CD4-positive, CD25-positive, alpha-beta regulatory T cell (primary cell): ENCODE measurements at regions not wholly inside any gene's neighbourhood (a gene's known extent, or its start where the extent isn't known, plus 50 kb on each side); places are given as distances from the start of the nearest gene placed in this dataset.

ENCODE experiments used
- ATAC-seq, 2 donors: fragments of 150-1000 bp; cut with Tn5 transposase; one replicate each; pipeline ENCODE4 v1.10.0; 2021; ENCODE audit warnings: low read depth in 2 of 2, moderate number of reproducible peaks in 2 of 2, moderate library complexity in 1 of 2
- DNase-seq, 3 donors: peaks; one replicate each; pipeline versions ENCODE4 v3.0.0 to v3.0.0-alpha.2; 2012 to 2022; ENCODE audit warnings: mixed read lengths in 1 of 3
- H3K27ac ChIP-seq: one replicate; pipeline ENCODE4 v1.7.0; 2013; ENCODE audit warnings: mild to moderate bottlenecking, low read length; ENCODE audit not compliant: insufficient read depth, poor library complexity, severe bottlenecking
- H3K27me3 ChIP-seq: one replicate; pipeline ENCODE4 v1.7.0; 2013; ENCODE audit warnings: low read length; ENCODE audit not compliant: control insufficient read depth, insufficient read depth
- H3K36me3 ChIP-seq: one replicate; pipeline ENCODE4 v1.7.0; 2013; ENCODE audit warnings: mild to moderate bottlenecking, low read length, moderate library complexity; ENCODE audit not compliant: control insufficient read depth, insufficient read depth
- H3K4me1 ChIP-seq: 2 replicates; pipeline ENCODE4 v1.7.0; 2013; ENCODE audit warnings: mild to moderate bottlenecking, low read length; ENCODE audit not compliant: insufficient read depth, control insufficient read depth, poor library complexity, severe bottlenecking
- H3K4me3 ChIP-seq: one replicate; pipeline ENCODE4 v1.7.0; 2013; ENCODE audit warnings: low read depth, mild to moderate bottlenecking, low read length, moderate library complexity
- H3K9me3 ChIP-seq, 2 experiments: 1 replicate in 1 of 2; 2 replicates in 1 of 2; pipeline ENCODE4 v1.7.0; 2013; ENCODE audit warnings: low read length in 2 of 2, mild to moderate bottlenecking in 1 of 2, moderate library complexity in 1 of 2; ENCODE audit not compliant: control insufficient read depth in 2 of 2
- H3K27ac Mint-ChIP-seq, 3 donors: one replicate each; pipeline ENCODE4 v1.8.0; 2020 to 2022; ENCODE audit warnings: mild to moderate bottlenecking in 3 of 3, mixed read lengths in 3 of 3, moderate library complexity in 2 of 3
- H3K27me3 Mint-ChIP-seq: one replicate; pipeline ENCODE4 v1.8.0; 2022; ENCODE audit warnings: mild to moderate bottlenecking, mixed read lengths
- H3K36me3 Mint-ChIP-seq: one replicate; pipeline ENCODE4 v1.8.0; 2020; ENCODE audit warnings: mixed read lengths
- H3K4me1 Mint-ChIP-seq, 4 donors: one replicate each; pipeline ENCODE4 v1.8.0; 2020 to 2022; ENCODE audit warnings: mixed read lengths in 4 of 4, mild to moderate bottlenecking in 1 of 4
- H3K4me3 Mint-ChIP-seq, 4 donors: one replicate each; pipeline ENCODE4 v1.8.0; 2020 to 2022; ENCODE audit warnings: mild to moderate bottlenecking in 4 of 4, mixed read lengths in 4 of 4, moderate library complexity in 3 of 4
- H3K9me3 Mint-ChIP-seq, 7 donors: one replicate each; pipeline ENCODE4 v1.8.0; 2020 to 2022; ENCODE audit warnings: mixed read lengths in 7 of 7, mild to moderate bottlenecking in 3 of 7, moderate library complexity in 2 of 7

- Mint-ChIP-seq H3K4me3 (no peak overlapping the region), H3K4me1 (no peaks in the 10 kb centered on the region), H3K9me3 (peaks cover 0 to 5% (median 2%) of the 10 kb centered on the region in 7 donors), H3K36me3 (no peaks in the 10 kb centered on the region), H3K27me3 (no peaks in the 10 kb centered on the region), H3K27ac (no peak overlapping the region)
- no peak overlapping the region for H3K27ac ChIP-seq
- no peaks in the 10 kb centered on the region for H3K9me3 ChIP-seq
- no peak overlapping the region for H3K4me3 ChIP-seq
- ATAC-seq (no peak), DNase-seq (no peak)
- H3K36me3 ChIP-seq = no peaks in the 10 kb centered on the region
- no peaks in the 10 kb centered on the region for H3K4me1 ChIP-seq
- no peaks in the 10 kb centered on the region for H3K27me3 ChIP-seq
Observed at GRCh38 chr15:87401973-87402372, 854.6 kb downstream of the NTRK3 start.

- H3K27me3 ChIP-seq = no peaks in the 10 kb centered on the region
- H3K36me3 Mint-ChIP-seq = no peaks in the 10 kb centered on the region
- H3K36me3 ChIP-seq = no peaks in the 10 kb centered on the region
- H3K4me3 ChIP-seq = no peak overlapping the region
- no peak overlapping the region for H3K27ac ChIP-seq
- no peaks in the 10 kb centered on the region for H3K9me3 ChIP-seq
- H3K4me3 Mint-ChIP-seq = no peak overlapping the region
- peaks cover 0 to 12% (median 3%) of the 10 kb centered on the region in 7 donors for H3K9me3 Mint-ChIP-seq
- H3K4me1 ChIP-seq = no peaks in the 10 kb centered on the region
- no peaks in the 10 kb centered on the region for H3K4me1 Mint-ChIP-seq
- DNase-seq (no peak), ATAC-seq (no peak)
- H3K27ac Mint-ChIP-seq = no peak overlapping the region
- no peaks in the 10 kb centered on the region for H3K27me3 Mint-ChIP-seq
Observed at GRCh38 chr15:87394676-87395075, 861.9 kb downstream of the NTRK3 start.

- ATAC-seq (no peak), DNase-seq (no peak)
- Mint-ChIP-seq H3K9me3 (peaks cover 0 to 6% (median 0%) of the 10 kb centered on the region in 7 donors), H3K4me1 (no peaks in the 10 kb centered on the region), H3K27me3 (no peaks in the 10 kb centered on the region), H3K36me3 (no peaks in the 10 kb centered on the region), H3K27ac (no peak overlapping the region), H3K4me3 (no peak overlapping the region)
- H3K4me1 ChIP-seq = no peaks in the 10 kb centered on the region
- H3K27me3 ChIP-seq = no peaks in the 10 kb centered on the region
- H3K36me3 ChIP-seq = no peaks in the 10 kb centered on the region
- no peak overlapping the region for H3K27ac ChIP-seq
- H3K4me3 ChIP-seq = no peak overlapping the region
- H3K9me3 ChIP-seq = no peaks in the 10 kb centered on the region
Observed at GRCh38 chr15:87387766-87388165, 868.8 kb downstream of the NTRK3 start.

GRCh38 chr15:87374339-87374738, 882.2 kb downstream of the NTRK3 start:
- H3K4me3 ChIP-seq = no peak overlapping the region
- no peak for ATAC-seq
- no peaks in the 10 kb centered on the region for H3K4me1 Mint-ChIP-seq

GRCh38 chr15:87369269-87369668, 887.3 kb downstream of the NTRK3 start:
- Mint-ChIP-seq H3K4me1 (no peaks in the 10 kb centered on the region), H3K4me3 (no peak overlapping the region), H3K36me3 (no peaks in the 10 kb centered on the region), H3K27me3 (no peaks in the 10 kb centered on the region), H3K27ac (no peak overlapping the region), H3K9me3 (peaks cover 0 to 15% (median 8%) of the 10 kb centered on the region in 7 donors)
- DNase-seq (no peak), ATAC-seq (no peak)
- H3K4me3 ChIP-seq = no peak overlapping the region
- H3K36me3 ChIP-seq = no peaks in the 10 kb centered on the region
- H3K4me1 ChIP-seq = no peaks in the 10 kb centered on the region
- no peaks in the 10 kb centered on the region for H3K9me3 ChIP-seq
- H3K27ac ChIP-seq = no peak overlapping the region
- H3K27me3 ChIP-seq = no peaks in the 10 kb centered on the region

More at GRCh38 chr15:87374339-87374738, 882.2 kb downstream of the NTRK3 start:
- H3K27me3 ChIP-seq = no peaks in the 10 kb centered on the region
- Mint-ChIP-seq H3K27ac (no peak overlapping the region), H3K27me3 (no peaks in the 10 kb centered on the region), H3K36me3 (no peaks in the 10 kb centered on the region), H3K9me3 (peaks cover 0 to 19% (median 8%) of the 10 kb centered on the region in 7 donors), H3K4me3 (no peak overlapping the region)
- H3K9me3 ChIP-seq = peaks cover 0 to 3% of the 10 kb centered on the region in 2 experiments
- no peaks in the 10 kb centered on the region for H3K36me3 ChIP-seq
- no peak overlapping the region for H3K27ac ChIP-seq
- no peaks in the 10 kb centered on the region for H3K4me1 ChIP-seq
- DNase-seq = no peak

GRCh38 chr15:87368511-87368910, 888.0 kb downstream of the NTRK3 start:
- H3K4me1 Mint-ChIP-seq = no peaks in the 10 kb centered on the region
- H3K27me3 Mint-ChIP-seq = no peaks in the 10 kb centered on the region

GRCh38 chr15:87365186-87365585, 891.4 kb downstream of the NTRK3 start:
- Histone ChIP-seq H3K27ac (no peak overlapping the region), H3K9me3 (no peaks in the 10 kb centered on the region), H3K4me3 (no peak overlapping the region), H3K36me3 (no peaks in the 10 kb centered on the region), H3K4me1 (no peaks in the 10 kb centered on the region), H3K27me3 (no peaks in the 10 kb centered on the region)
- no peaks in the 10 kb centered on the region for H3K4me1 Mint-ChIP-seq
- no peaks in the 10 kb centered on the region for H3K36me3 Mint-ChIP-seq
- peaks cover 0 to 6% (median 4%) of the 10 kb centered on the region in 7 donors for H3K9me3 Mint-ChIP-seq
- no peaks in the 10 kb centered on the region for H3K27me3 Mint-ChIP-seq
- H3K4me3 Mint-ChIP-seq = no peak overlapping the region
- DNase-seq = no peak
- no peak overlapping the region for H3K27ac Mint-ChIP-seq
- ATAC-seq = no peak

More at GRCh38 chr15:87368511-87368910, 888.0 kb downstream of the NTRK3 start:
- Histone ChIP-seq H3K27ac (no peak overlapping the region), H3K4me3 (no peak overlapping the region), H3K36me3 (no peaks in the 10 kb centered on the region), H3K27me3 (no peaks in the 10 kb centered on the region), H3K9me3 (no peaks in the 10 kb centered on the region), H3K4me1 (no peaks in the 10 kb centered on the region)
- no peak overlapping the region for H3K4me3 Mint-ChIP-seq
- H3K9me3 Mint-ChIP-seq = peaks cover 0 to 15% (median 6%) of the 10 kb centered on the region in 7 donors
- DNase-seq = no peak
- no peak for ATAC-seq
- no peaks in the 10 kb centered on the region for H3K36me3 Mint-ChIP-seq
- H3K27ac Mint-ChIP-seq = no peak overlapping the region

- no peaks in the 10 kb centered on the region for H3K27me3 Mint-ChIP-seq
- DNase-seq (no peak), ATAC-seq (no peak)
- H3K9me3 Mint-ChIP-seq = peaks cover 0 to 5% (median 0%) of the 10 kb centered on the region in 7 donors
- Histone ChIP-seq H3K27ac (no peak overlapping the region), H3K9me3 (no peaks in the 10 kb centered on the region), H3K27me3 (no peaks in the 10 kb centered on the region), H3K4me1 (no peaks in the 10 kb centered on the region), H3K36me3 (no peaks in the 10 kb centered on the region), H3K4me3 (no peak overlapping the region)
- no peaks in the 10 kb centered on the region for H3K36me3 Mint-ChIP-seq
- H3K4me3 Mint-ChIP-seq = no peak overlapping the region
- no peak overlapping the region for H3K27ac Mint-ChIP-seq
- H3K4me1 Mint-ChIP-seq = no peaks in the 10 kb centered on the region
Observed at GRCh38 chr15:87362531-87362930, 894.0 kb downstream of the NTRK3 start.
